GM19351 (cell line): ENCODE measurements at regions not wholly inside any gene's neighbourhood (a gene's known extent, or its start where the extent isn't known, plus 50 kb on each side); places are given as distances from the start of the nearest gene placed in this dataset.

ENCODE experiments used
- ATAC-seq: cut with Tn5 transposase; IDR thresholded peaks from one replicate; pipeline ENCODE4 v1.9.1; 2021; ENCODE audit warnings: mild to moderate bottlenecking, moderate library complexity; ENCODE audit not compliant: unreplicated experiment

- peak; percentile 87 for ATAC-seq
Measured at GRCh38 chr1:193614817-193615216, 428.4 kb upstream of the B3GALT2 start.

- no peak for ATAC-seq
Measured at GRCh38 chr1:193614275-193614674, 427.9 kb upstream of the B3GALT2 start.

GRCh38 chr1:193613041-193613440 lies 426.6 kb upstream of the B3GALT2 start:
- ATAC-seq, result no peak

DNA sequence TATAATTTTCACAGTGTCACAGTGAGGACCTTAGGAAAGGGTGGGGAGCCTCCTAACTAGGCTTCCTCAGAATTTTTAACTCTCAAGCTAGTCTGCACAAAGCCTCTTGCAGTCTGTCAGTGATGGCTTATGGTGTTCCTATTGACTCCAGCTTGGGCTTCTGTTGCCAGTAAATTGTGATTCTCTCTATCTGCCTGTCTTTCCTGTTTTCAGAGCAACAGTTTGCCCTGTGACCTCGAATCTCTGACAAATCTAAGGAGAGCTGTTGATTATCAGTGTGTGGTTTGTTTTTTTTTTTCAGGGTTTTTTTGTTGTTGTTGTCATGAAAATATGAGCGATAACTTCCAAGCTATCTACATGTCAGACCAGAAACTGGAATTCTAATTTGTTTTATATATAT lies 423.2 kb upstream of the B3GALT2 start:
- no peak for ATAC-seq

GRCh38 chr1:193607787-193608186 lies 421.4 kb upstream of the B3GALT2 start:
- ATAC-seq, result no peak

- no peak for ATAC-seq
Measured at GRCh38 chr1:193606035-193606434, 419.6 kb upstream of the B3GALT2 start.

DNA sequence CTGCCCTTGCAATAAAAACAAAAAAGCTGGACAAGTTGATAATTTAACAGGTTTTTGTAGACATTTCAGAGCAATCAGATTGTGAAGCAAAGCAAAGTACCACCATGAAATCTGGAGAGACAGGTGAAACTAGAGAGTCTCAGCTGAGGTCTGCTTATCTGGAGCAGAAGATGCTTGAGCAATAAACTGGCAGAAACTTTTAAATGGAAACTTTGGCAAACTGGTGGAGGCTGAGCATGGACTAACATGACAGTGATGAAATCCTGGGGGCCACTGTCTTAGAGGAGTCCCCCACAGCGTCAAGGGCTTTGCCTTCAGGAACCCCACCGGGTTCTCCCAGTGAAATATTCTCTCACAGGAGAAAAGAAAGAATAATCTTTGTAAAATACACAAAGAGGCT lies 416.3 kb upstream of the B3GALT2 start:
- ATAC-seq, result no peak

- ATAC-seq, result no peak
Measured at GRCh38 chr1:193593147-193593885, 406.9 kb upstream of the B3GALT2 start.

DNA sequence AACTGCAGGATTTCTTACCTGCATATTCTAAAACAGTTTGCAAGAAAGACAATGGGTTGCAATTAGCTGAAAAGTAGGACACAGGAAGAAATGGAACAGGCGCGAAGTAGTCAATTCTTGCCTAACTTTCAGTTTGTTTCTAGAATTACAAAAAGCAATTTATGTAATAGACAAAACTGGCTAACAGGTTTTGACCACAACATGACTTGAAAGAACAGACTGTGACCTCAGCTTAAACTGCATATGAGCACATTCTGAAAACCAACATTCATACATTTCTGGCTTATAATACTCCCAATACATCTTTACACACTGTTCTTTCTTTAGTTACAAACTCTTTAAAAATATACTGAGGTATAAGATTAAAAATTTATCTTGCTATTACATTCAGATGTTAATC lies 405.9 kb upstream of the B3GALT2 start:
- peak; percentile 49 for ATAC-seq

DNA sequence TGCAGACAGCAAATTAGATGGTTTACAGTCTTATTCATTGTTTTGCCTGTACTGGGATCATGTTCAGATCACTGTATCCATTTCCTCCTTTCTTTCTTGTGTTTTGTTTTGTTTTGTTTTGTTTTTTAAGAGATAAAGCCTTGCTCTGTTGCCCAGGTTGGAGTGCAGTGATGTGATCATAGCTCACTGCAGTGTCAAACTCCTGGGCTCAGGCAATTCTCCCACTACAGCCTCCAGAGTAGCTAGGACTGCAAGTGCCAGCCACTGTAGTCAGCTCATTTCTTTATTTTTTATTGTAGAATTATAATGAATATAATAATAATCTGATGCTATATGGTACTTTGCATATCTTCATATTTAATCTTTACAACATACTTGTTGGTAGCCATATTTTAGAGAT lies 403.7 kb upstream of the B3GALT2 start:
- ATAC-seq, result no peak

DNA sequence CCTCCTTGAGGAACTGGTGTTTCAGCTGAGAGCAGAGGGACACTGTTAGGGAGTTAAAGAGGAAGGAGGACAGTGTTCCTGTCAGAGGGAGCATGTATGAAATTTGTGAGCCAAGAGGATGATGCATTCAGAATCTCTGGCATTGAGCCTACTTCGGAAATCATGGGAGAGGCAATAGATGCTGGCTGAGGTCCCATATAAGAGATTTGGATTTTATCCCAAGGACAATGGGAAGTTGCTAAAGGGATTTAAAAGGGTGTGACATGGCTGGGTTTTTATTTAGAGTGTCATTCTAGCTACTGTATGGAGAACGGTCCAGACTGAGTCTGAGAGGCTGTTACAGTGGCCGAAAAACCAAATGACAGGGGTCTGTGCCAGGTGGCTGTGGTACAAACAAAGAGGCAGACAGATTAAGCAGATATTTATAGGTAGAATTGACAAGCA lies 403.2 kb upstream of the B3GALT2 start:
- no peak for ATAC-seq

GRCh38 chr1:193588311-193589082 lies 402.1 kb upstream of the B3GALT2 start:
- ATAC-seq, result no peak

GRCh38 chr1:193584731-193585239 lies 398.4 kb upstream of the B3GALT2 start:
- ATAC-seq, result no peak

DNA sequence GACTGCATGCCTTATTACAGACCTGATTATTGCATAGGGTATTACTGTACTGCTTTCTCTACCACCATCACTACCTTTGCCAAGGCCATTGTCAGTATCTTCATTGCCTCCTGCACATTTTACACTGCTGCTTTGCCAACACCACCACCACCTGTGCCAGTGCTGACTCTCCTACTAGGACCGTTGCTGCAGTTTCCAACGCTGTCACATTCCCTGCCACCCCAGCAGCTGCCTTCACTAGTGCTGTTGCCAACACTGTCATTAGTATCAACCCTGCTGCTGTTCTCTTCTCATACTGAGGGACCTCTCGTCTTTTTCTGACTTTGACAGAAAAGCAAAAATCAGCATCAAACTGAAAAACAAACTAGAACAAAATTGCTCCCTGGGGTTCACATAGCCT lies 394.9 kb upstream of the B3GALT2 start:
- no peak for ATAC-seq

DNA sequence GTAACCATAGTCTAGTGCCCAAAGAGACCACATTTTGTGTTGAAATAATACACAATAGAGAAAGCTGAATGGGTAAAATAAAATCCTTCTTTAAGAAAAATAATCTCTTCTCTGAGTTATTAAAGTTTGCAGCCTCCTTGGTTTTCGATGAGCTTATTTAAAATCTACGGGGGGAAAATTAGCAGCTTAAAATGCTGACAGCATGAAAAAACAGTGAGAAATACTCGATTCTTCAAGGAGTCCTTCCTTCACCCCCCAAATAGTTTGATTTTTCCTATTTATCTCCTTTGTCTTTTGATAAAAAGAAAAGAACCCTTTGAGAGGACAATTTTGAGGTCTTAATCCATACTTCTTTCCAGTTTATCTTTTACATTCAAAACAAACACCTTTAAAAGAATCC lies 394.0 kb upstream of the B3GALT2 start:
- no peak for ATAC-seq

GRCh38 chr1:193579323-193579722 lies 392.9 kb upstream of the B3GALT2 start:
- no peak for ATAC-seq

DNA sequence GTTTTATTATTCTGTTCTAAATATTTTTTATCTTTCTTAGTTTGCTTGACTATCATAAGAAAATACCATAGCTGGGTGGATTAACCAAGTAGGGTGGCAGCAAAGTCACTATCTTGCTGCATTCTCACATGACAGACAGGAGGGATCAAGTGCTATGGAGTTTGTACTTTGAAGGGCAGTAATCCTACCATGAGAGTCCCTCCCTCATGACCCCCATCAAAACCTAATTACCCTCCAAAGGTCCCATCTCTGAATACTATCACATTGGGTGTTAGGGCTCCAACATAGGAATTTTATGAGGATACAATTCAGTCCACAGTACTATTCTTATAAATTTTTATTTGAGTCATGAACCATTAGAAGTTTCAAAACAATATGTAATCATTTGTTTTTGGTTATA lies 388.5 kb upstream of the B3GALT2 start:
- no peak for ATAC-seq

GRCh38 chr1:193569983-193570269 lies 383.5 kb upstream of the B3GALT2 start:
- ATAC-seq, result no peak

DNA sequence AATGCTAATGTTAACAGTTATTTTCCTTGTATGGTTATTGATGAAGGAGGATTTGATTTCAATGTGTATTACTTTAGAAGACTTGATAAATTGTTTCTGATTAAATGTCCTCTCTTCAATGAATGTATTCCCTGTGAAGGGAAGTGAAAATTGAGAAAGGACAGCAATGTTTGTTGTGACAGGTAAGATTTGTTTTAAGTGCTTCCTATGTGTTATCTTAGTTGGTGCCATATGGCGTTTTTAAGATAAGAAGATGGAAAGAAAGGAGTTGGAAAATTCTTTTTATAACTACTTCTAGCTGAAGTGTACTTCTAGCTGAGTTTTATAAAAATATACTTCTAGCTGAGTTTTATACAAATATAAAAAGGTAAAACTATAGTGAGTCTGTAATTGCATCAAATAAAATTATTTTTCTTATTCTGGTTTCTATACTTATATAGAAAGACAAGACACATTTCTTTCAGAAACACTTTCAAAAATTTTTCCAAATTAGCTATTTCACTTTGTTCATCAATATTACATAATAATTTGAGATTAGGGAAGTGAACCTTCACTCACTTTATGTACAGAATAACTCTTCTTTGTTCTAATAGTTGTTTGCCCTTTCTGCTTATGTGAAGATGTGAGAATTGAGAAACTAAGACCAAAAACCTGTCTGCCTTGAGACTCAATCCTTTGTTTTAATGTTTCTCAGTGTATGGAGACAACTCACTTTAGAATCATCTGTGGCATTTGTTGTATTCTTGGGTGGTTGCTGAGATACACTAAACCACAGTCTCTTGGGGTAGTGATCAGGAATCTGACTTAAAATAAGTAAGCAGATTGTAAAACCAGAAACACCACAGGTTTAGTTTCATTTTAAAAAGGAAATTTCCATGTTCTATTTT lies 382.9 kb upstream of the B3GALT2 start:
- ATAC-seq, result peak; percentile 66

DNA sequence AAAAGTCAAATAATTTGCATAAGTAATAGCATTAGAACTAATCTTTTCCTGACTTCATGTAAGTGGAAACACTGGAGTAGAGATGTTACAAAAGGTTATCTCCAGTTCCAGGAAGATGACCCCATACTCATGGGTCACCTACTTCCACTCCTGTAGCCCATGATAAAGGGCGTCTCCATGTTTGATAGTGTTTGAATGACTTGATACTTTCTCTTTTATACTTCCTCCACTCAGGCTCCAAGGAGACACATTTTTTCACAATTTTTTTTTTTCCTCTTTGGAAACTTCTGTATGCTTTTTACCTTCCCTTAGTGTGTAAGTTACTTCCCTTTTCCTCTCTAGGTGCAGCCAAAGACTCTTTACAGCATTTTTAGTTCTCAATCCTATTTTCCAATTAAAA lies 382.1 kb upstream of the B3GALT2 start:
- ATAC-seq, result no peak

- ATAC-seq, result no peak
Measured at GRCh38 chr1:193567937-193568336, 381.5 kb upstream of the B3GALT2 start.
